GM19438 (cell line): ENCODE measurements at regions not wholly inside any gene's neighbourhood (a gene's known extent, or its start where the extent isn't known, plus 50 kb on each side); places are given as distances from the start of the nearest gene placed in this dataset.

Source experiments
- ATAC-seq: cut with Tn5 transposase; IDR thresholded peaks from one replicate; pipeline ENCODE4 v1.9.1; 2021; ENCODE audit warnings: low read depth; ENCODE audit not compliant: unreplicated experiment

- ATAC-seq = no peak
These were observed 245.5 kb upstream of the PARD3B start for GRCh38 chr2:204299766-204300165.

GRCh38 chr2:204306667-204307066, 238.6 kb upstream of the PARD3B start:
- no peak for ATAC-seq

GRCh38 chr2:204312105-204312504, 233.2 kb upstream of the PARD3B start:
- ATAC-seq = no peak

GRCh38 chr2:204313256-204313655, 232.0 kb upstream of the PARD3B start:
- ATAC-seq = no peak

- no peak for ATAC-seq
These were observed 230.0 kb upstream of the PARD3B start for GRCh38 chr2:204315236-204315662.

GRCh38 chr2:204317640-204318039, 227.6 kb upstream of the PARD3B start:
- ATAC-seq = no peak

- ATAC-seq = no peak
These were observed 224.1 kb upstream of the PARD3B start for GRCh38 chr2:204321027-204321800.

GRCh38 chr2:204321910-204322751, 223.1 kb upstream of the PARD3B start:
- ATAC-seq = no peak

- peak; percentile 75 for ATAC-seq
These were observed 219.8 kb upstream of the PARD3B start for GRCh38 chr2:204325468-204325867.

GRCh38 chr2:204328373-204328772, 216.9 kb upstream of the PARD3B start:
- ATAC-seq = no peak

GRCh38 chr2:204329016-204329415, 216.3 kb upstream of the PARD3B start:
- ATAC-seq = no peak

GRCh38 chr2:204329532-204329931, 215.7 kb upstream of the PARD3B start:
- ATAC-seq = no peak

- no peak for ATAC-seq
These were observed 214.1 kb upstream of the PARD3B start for GRCh38 chr2:204331180-204331579.

- ATAC-seq = no peak
These were observed 213.3 kb upstream of the PARD3B start for GRCh38 chr2:204331988-204332387.

- ATAC-seq = no peak
These were observed 212.6 kb upstream of the PARD3B start for GRCh38 chr2:204332706-204333105.

GRCh38 chr2:204333861-204334260, 211.4 kb upstream of the PARD3B start:
- ATAC-seq = no peak

GRCh38 chr2:204335451-204336058, 209.7 kb upstream of the PARD3B start:
- no peak for ATAC-seq

GRCh38 chr2:204336153-204336744, 209.0 kb upstream of the PARD3B start:
- no peak for ATAC-seq

GRCh38 chr2:204337638-204338037, 207.6 kb upstream of the PARD3B start:
- no peak for ATAC-seq

GRCh38 chr2:204339212-204339715, 206.0 kb upstream of the PARD3B start:
- no peak for ATAC-seq

- ATAC-seq = no peak
These were observed 204.8 kb upstream of the PARD3B start for GRCh38 chr2:204340511-204340910.
